LHCN-M2 (cell line): ENCODE measurements at regions not wholly inside any gene's neighbourhood (a gene's known extent, or its start where the extent isn't known, plus 50 kb on each side); places are given as distances from the start of the nearest gene placed in this dataset.

ENCODE experiments used
- DNase-seq: peaks from one replicate; pipeline ENCODE4 v3.0.0-alpha.2; 2012; ENCODE audit warnings: low read depth

DNA sequence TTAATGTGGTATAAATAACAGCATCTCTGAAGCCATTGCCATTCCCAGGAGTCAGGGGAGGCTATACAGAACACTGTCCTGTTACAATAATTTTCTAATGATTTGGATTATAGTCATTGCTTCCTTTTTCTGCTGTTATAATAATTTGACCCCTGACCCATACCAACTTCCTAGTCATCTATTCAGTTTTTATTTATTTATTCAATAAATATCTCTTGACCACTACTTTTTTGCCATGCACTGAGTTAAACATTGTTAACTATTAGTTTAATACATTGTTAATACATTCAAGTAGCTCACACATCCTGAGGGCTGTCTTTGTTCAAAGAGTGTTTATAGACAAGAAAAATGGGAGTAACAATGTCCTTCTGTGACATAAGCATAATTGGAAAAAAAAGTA lies 235.5 kb upstream of the MEOX2 start:
- DNase-seq: peak; percentile 12

DNA sequence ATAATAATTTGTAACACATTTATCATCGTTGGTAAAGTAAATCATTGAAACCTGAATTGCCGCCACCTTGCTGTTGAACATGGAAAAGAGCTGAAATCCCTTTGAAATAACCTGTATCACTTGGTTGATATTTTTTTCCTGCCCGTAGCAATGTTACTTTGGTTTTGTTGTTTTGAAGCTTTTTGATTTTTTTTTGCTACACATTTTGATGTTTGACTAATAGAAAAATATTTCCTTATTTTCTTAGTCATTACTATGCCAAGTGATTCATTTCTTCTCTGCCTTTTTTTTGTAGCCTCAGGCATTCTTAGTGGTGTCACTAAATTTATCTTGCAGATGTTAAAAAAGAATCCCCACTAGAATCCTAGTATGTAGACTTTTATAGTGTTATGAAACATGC lies 235.1 kb upstream of the MEOX2 start:
- DNase-seq: peak; percentile 68

DNA sequence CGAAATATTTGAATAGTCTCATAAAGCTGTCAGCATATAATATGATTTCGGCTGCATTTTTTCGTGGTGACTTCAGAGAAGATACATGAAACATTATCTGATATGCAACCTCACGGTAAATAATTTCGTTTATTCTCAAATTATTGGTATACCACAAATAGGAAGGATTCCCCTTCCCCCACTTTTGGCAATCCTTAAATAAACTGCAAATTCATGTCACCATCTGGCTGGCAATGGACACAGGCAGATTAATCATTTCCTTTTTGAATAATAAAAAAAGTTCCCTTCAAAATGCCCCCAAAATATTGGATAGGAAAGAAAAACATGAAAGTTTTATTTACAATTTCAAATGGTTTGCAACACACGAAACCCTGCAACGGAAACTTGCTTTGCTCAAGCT lies 234.5 kb upstream of the MEOX2 start:
- DNase-seq: peak; percentile 10

DNA sequence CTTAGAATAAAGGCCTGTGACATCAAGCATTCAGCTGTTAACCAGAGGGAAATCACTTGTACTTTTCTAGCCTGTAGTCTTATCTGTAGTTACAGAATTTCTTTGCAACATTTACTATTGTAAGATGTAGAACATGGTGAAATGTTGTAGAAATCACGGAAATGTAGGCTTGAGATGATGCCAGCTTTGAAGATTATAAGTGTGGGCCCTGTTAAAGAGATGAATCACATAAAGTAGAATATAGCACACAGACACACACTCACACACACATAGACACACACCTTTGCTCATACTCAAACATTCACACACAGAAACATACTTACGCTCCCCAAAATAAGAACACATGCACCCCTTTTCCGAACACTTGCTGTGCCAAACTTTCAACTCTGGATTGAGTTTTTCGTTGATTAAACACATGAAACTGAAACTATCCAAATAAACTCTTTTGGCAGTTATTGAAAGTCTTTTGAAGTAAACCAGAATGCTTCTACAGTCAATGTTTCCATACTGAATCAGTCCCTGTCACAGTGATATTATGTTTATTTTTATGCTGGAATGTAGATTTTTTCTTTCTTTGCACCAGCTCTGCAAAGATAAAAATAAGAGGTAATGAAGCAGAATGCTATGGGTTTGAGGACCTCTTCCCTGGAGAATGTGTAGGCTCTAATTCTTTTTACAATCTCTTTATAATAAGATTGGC lies 230.3 kb upstream of the MEOX2 start:
- DNase-seq: peak; percentile 21

DNA sequence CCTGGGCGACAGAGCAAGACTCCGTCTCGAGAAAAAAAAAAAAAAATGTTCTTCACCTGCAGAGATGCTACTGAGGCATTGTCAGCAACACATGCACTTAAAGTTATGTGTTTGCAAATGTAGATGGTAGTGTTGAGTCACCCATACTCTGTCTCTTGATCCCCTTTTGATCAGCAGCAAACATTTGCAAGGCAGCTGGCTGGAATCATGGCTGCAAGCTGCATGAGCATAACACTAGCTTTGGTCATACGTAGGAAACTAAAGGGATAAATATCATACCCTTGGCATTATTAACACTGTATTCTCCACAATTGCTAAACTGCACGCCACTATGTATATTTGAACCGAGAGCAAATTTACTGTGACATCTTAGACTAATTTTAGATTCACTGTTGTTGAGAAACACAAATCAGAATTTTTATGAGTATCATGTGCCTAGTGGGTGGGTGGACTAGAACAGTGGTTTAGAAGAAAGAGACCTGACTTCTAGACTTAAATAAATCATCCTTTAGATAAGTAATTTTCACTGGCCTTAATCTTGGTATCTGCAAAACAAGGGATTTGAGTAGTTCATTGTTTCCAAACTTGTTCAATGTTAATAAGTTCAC lies 229.3 kb upstream of the MEOX2 start:
- peak; percentile 14 for DNase-seq

DNA sequence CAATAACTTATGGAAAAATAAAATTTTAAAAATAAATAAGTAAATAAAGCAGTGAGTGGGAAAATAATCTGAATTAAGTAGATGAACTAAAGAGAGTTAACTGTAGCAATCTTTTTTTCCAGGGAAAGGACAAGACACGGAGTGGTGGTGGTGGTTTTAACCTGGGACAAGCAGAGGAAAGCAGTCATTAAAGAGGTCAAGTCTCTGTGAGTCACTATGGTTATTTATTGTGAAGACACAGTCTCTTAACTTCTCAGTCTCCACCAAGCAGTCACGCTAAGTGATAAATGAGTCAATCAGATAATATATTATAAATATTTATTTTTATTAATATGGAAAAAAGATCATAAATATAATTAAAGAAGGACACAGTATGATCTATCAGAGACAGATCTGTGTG lies 228.1 kb upstream of the MEOX2 start:
- DNase-seq: no peak

DNA sequence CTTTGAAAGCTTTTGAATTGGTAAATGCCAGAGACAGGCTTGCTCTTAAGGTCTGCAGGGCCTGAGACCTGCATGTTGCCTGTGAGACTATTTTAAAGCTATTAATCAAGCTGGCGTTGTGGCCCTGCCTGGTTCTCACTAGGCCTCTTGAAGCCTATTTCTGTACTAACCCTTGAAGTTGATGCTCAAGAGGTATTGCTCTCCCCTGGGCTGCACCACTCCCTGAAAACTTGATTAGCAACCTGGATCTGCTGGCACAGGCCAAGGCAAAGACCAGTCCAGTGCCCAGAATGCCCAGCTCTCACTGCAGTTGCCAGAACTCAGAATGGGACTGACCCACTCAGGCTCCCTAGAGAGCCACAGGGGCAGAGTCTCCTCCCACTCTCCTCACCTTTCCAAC lies 220.0 kb upstream of the MEOX2 start:
- no peak for DNase-seq

DNA sequence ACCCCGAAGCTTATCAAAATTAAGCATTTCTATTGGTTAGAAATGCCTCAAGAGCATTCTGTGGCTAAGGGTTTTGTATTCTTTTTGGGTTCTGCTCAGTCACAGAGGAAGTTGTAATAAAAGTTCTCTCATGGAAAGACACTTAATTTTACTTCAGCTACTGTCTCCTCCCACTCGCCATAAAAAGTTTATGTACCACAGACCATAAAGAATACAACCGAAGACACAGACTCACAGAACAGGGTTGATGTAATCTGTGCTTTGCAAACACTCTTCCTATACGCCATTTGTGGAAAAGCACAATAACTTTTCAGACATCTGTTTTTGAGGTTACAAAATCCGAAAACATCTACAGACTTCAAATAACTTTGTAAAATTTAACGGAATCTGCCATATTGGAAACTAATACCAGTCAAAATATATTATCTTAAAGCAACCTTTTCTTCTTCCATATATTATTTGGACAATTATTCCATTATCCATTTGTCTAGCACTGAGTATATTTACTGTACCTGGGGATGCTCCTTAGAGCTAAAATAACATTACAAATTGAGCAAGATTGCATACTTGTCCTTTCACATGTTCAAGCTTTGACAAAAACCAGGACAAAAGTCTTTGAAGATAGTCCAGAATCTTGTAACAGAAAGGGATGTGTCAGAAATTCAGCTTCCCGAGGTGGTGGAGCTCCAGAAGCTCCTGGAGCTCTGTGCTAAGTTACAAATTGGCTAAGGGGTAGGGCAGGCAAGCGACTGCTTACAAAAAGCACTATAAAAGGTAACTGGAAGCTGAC lies 219.0 kb upstream of the MEOX2 start:
- no peak for DNase-seq

DNA sequence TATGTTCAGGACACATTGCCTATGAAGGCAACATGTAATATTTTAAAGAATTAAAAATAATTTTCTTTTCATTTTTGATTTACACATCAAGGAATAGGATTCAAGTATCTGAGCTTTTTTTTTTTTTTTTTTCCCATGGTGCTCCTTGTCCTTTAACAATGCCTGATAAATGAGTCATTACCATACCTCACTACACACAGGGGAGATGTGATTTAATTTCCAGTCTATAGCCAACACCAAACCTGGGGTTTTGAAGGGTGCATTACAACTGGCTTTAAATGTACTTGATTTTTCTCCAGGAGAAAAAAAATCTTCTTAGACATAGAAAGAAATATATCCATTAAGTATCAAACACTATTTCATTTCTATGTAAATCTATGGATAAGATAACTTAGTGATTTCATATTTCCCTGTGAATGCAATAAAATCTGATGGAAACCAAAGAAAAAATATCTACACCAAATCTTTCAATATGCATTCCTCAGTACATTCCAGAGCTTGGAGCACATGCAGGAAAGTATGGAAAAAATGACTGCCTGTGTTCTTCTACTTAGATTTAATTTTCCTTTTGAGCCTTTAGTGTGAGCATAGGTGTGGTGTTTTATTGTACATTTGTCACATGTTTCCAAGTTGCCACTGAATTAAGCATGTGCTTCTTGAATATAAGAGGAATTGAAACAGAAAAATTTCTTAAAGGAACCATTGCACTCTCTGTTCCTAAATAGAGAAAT lies 204.8 kb upstream of the MEOX2 start:
- peak; percentile 72 for DNase-seq

DNA sequence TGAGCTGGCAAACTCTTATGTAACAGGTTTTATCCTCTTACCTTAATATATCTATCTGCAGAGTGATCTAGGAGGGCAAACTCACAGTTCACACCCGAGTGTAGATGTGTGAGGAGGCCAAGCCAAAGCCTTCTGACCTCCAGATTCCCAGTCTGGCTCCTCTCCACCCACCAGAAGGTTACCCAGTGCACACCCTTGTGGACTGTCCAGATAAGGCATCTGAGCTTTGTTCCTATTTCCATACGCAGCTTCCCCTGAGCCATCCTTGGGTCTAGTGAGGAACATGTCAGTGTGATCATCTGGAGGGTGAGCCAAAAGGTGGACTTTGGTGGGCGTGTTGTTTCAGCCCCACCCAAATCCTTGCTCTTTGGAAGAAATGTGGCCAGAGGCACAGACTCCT lies 203.0 kb upstream of the MEOX2 start:
- peak; percentile 58 for DNase-seq

DNA sequence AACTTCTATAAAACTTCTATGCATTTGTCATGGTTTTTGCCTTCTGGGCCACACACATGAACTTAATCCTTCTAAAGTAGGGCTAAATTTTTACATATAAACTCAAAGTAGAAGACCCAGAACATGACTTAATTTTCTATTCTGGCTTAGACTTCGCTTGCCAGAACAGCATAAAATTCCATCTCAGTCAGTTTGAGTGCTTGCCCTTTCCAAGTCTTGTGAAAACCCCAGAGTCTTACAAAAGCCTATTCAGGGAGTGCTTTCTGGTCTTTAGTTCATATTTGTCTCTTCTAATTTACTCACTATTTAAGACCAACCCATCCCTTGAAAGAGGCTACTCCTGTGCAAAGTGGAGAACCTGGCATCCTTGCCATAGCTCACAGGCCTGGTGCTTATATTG lies 201.6 kb upstream of the MEOX2 start:
- no peak for DNase-seq

DNA sequence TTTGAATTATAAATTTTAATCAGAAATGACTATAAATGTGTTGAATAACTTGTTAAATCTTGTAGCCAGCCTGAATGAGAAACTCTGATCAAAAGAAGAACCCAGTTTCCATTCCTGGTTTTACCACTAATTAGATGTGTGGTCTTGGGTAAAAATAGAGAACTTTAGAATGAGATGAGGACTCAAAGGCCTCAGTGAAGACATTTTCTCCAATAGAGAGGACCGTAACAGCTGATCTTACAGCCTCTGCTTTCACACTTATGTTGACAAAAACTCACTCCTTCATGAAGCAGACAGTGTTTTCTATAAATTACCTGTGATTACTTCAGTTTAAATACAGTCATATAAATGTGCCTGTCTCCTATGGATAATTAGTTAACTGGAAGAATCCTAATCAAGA lies 200.1 kb upstream of the MEOX2 start:
- no peak for DNase-seq

DNA sequence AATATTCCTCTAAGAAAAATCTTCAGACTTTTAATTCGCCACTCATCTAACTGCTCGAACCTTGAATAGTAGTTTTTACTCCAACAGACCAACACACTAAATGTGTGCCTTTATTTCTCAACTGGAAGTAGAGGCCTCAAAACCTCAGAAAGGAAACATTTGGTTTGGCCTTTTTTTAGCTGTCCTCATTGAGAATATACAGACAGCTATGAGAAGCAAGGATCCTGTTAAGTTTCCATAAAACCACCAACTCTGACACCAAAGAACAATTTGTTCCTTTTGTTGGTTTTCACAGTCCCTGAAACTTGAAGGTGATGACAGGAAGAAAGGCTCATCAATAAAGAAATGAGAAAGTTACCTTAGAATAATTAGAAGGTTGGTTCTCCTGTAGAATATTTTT lies 199.2 kb upstream of the MEOX2 start:
- peak; percentile 59 for DNase-seq

DNA sequence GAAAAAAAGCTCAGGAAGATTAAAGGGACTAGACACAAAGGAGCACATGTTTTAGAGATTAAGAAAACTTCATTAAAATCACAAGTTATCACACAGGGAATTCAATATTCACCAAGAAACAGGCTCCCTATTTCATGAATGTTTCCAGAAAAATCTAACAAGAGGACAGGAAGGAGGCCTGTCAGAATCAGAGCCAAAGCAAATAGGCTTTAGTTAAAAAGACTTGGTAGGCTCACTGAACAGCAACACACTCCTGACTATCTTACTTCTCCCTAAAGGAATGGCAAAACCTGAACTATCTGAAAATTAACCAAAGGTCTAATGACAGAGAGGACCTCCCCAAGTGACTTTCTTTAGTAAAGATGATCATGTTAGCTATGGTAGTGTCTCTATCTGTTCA lies 188.3 kb upstream of the MEOX2 start:
- no peak for DNase-seq

DNA sequence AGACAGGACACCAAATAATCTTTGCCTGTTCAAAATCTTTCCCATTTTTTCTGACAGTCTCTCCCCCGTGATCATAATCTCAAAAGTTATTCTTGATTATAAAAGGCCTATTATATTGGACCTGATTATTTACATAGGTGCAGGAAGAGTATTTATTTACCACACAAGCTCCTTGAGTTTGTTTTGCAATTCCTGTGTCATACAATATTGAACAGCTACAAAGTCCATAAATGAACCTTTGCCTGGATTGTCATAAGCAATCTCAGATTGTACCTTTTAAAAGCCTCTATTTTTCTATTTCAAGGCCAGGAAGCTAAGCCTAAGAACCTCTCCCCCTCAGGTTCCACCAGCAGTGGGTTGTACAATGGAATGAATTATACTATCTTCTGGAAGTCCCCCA lies 183.9 kb upstream of the MEOX2 start:
- no peak for DNase-seq

DNA sequence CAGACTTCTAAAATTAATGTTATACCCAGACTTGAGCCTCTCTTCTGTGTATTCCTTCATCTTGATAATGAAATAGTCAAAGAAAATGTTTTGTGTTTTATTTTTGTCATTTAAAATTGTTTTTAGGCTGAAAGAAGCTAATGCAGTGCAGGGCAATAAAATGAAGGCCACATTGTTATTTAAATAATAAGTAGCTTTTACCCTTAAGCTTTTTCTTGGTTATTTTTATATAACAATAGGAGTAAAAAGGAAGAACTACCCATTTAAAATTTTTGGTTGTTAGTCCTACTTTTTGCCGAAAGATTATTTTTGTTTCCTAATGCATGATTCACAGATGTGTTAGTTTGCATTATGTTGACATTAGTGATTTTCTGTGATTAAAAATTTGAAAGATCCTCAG lies 181.0 kb upstream of the MEOX2 start:
- DNase-seq: no peak

DNA sequence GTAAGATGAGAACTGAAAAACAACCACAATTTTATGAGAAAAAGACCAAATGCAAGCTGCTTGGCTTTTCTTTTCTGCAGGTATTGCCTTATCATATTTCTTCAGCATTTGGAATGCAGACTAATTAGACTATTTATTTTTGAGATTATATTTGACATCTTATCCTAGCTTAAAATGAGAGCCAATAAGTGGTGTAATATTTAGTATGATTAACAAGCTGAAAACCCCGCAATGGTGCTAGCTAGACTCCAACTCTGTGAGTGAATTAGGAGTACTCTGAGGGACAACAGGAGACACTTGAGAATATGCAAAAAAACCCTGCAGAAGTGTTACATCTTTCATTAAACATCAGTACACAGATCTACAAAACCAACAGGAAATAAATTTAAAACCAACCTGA lies 180.3 kb upstream of the MEOX2 start:
- DNase-seq: no peak

DNA sequence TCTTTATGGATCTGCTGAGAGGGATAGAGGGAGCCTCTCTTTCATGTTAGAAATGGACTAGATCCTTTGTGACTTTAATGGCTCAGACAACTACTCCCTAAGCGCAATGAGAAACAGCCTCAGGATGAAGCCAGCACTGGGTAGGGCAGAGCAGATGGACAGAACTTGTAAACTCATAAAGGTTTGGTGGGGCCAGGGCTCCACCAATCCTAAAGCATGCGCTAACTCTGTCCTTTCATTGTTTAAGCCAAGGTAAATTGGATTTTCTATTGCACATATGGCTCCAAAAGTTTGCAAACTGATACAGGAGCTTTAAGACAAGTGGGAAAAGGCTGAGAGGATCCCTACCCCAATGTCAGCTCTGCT lies 178.1 kb upstream of the MEOX2 start:
- DNase-seq: no peak

DNA sequence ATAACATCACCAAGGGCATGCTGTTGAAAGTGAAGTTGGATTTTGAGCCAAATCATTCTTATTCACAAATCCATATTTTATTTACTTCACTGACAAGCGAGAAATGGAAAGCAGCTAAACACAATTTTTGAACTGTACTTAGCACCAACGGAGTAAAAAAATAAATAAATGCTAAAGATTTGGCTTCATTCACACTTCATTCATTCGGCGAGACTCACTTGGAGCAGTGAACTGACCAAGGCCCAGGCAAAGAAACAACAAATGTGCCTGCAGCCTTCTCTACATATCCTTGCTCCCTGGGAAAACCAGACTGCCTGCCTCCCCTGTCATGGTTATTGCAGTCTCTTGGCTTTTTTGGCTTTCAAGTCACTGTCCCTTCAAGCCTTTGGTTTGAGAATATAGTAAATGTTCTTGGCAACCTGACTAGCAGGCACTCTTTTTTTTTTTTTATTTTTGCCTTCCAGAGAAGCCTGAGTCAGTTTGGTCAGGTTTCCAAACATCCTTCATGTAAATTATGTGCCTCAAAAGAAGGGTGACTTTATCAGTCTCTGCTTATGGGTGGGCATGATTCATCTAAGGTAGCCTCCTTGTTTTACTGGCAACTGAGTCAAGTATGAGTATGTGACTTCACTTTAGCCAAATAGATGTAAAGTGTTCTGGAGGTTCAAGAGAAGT lies 177.6 kb upstream of the MEOX2 start:
- DNase-seq: peak; percentile 29

DNA sequence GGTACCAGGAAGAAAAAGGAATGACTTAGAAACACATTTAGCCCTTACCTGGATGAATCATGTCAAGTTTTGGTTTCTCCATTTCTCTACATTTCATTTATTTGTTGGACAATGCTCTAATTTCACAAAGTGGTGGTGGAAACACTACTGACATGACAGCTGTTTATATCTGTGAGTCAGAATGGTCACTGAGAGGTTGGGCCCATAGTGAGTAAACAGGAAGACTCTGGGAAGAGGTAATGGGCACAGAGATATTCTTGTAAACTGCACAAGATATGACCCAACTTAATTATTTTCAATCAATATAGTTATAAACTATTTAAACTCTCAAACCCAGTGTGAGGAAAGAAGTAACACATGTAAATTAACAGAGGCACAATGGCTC lies 176.3 kb upstream of the MEOX2 start:
- DNase-seq: peak; percentile 90

DNA sequence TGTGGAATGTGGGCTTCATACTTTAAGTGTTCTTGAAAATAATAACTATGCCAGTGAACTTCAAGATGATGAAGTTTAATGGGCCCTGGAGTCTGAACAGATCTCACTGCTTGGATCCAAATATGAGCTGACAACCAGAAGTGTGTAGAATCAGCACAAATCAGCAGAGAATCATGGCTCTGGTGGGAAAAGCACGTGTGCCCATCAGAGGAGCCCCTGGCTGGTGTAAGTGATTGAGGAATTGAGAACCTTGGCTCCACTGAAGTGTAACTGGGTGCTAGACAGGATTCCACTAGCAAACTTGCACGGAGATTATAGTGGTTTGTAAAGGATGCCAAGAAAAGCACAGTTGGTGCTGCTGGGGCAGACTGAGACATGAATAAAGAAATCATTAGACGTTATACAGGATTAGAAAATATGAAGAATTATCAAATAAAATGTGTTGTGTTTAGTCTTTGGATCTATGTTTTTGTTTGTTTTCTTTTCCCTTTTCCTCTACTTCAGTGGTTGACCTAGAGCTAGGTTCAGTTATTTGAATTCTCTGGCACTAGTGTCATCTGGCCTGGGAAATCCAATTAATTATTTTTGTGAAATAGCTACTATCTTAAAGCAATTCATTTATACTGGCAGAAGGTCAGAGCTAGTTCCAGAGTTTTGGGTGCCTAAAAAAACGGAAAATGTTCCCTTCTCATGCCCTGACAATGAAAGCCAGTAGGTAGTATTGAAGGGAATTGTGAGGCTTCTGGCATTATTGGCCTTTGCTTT lies 175.7 kb upstream of the MEOX2 start:
- peak; percentile 50 for DNase-seq
